H1 (cell line): ENCODE measurements at regions not wholly inside any gene's neighbourhood (a gene's known extent, or its start where the extent isn't known, plus 50 kb on each side); places are given as distances from the start of the nearest gene placed in this dataset.

Experiments used
- ASH2L ChIP-seq: fragments of 200-600, 300-600 bp; sonication (generic); IDR thresholded peaks from one replicate; pipeline ENCODE4 v1.7.1; 2017; ENCODE audit warnings: low read length
- CHD2 ChIP-seq: IDR thresholded peaks from 2 replicates; pipeline ENCODE4 v1.6.1; 2012; ENCODE audit warnings: low read length, improper control_type of control experiment
- EZH2 ChIP-seq: fragments of 200-600 bp; sonication (generic); IDR thresholded peaks from 2 replicates; pipeline ENCODE4 v1.7.1; 2012; ENCODE audit warnings: low read depth, mild to moderate bottlenecking, moderate library complexity, low read length, inconsistent platforms; ENCODE audit not compliant: severe bottlenecking
- FOSL1 ChIP-seq: IDR thresholded peaks from 2 replicates; pipeline ENCODE4 v1.6.1; 2011; ENCODE audit warnings: mild to moderate bottlenecking, low read depth, low read length, moderate library complexity; ENCODE audit not compliant: insufficient read depth
- KDM4A ChIP-seq: IDR thresholded peaks from one replicate; pipeline ENCODE4 v1.7.1; 2012; ENCODE audit warnings: low read depth, mild to moderate bottlenecking, moderate library complexity, low read length, inconsistent platforms; ENCODE audit not compliant: severe bottlenecking
- NANOG ChIP-seq: IDR thresholded peaks from 2 replicates; pipeline ENCODE4 v1.6.1; 2011; ENCODE audit warnings: low read length, low read depth, mild to moderate bottlenecking, inconsistent platforms; ENCODE audit not compliant: insufficient read depth, poor library complexity, severe bottlenecking
- PHF8 ChIP-seq: fragments of 200-600 bp; sonication (generic); conservative IDR thresholded peaks from 2 replicates; pipeline ENCODE4 v1.7.1; 2012; ENCODE audit warnings: low read depth, mild to moderate bottlenecking, inconsistent platforms, low read length, moderate library complexity
- RBBP5 ChIP-seq: IDR thresholded peaks from 2 replicates; pipeline ENCODE4 v1.7.1; 2012; ENCODE audit warnings: low read depth, mild to moderate bottlenecking, inconsistent platforms, low read length, moderate library complexity, borderline replicate concordance
- RNF2 ChIP-seq: fragments of 200-900, 300-1000 bp; sonication (generic); IDR thresholded peaks from 2 replicates; pipeline ENCODE4 v1.7.1; 2016; ENCODE audit warnings: borderline replicate concordance, low read depth, mild to moderate bottlenecking, antibody characterized with exemption, low read length; ENCODE audit not compliant: poor library complexity, severe bottlenecking; ENCODE audit errors: missing control alignments
- SP1 ChIP-seq: IDR thresholded peaks from 2 replicates; pipeline ENCODE4 v1.6.1; 2011; ENCODE audit warnings: low read depth, low read length
- SP2 ChIP-seq: IDR thresholded peaks from 2 replicates; pipeline ENCODE4 v1.6.1; 2012; ENCODE audit warnings: mild to moderate bottlenecking, low read length, inconsistent platforms
- SRF ChIP-seq: IDR thresholded peaks from 2 replicates; pipeline ENCODE4 v1.6.1; 2011; ENCODE audit warnings: mild to moderate bottlenecking, low read depth, low read length, moderate library complexity
- TAF1 ChIP-seq: IDR thresholded peaks from 2 replicates; pipeline ENCODE4 v1.6.1; 2011; ENCODE audit warnings: mild to moderate bottlenecking, low read depth, low read length
- TBP ChIP-seq: IDR thresholded peaks from 2 replicates; pipeline ENCODE4 v1.6.1; 2011; ENCODE audit warnings: low read depth, low read length, improper control_type of control experiment
- TCF12 ChIP-seq: IDR thresholded peaks from 2 replicates; pipeline ENCODE4 v1.6.1; 2011; ENCODE audit warnings: low read depth, mild to moderate bottlenecking, low read length
- ZNF274 ChIP-seq: IDR thresholded peaks from 2 replicates; pipeline ENCODE4 v1.7.0; 2012; ENCODE audit warnings: low read length, borderline replicate concordance; ENCODE audit errors: extremely low read depth
- TF ChIP-seq, protein P1 (sequence below): IDR thresholded peaks from 2 replicates; pipeline ENCODE4 v1.6.1; 2012; ENCODE audit warnings: low read length, inconsistent platforms
- TF ChIP-seq, protein P2 (sequence below): IDR thresholded peaks from 2 replicates; pipeline ENCODE4 v1.6.1; 2011; ENCODE audit warnings: low read depth, mild to moderate bottlenecking, low read length; ENCODE audit not compliant: insufficient read depth

DNA sequence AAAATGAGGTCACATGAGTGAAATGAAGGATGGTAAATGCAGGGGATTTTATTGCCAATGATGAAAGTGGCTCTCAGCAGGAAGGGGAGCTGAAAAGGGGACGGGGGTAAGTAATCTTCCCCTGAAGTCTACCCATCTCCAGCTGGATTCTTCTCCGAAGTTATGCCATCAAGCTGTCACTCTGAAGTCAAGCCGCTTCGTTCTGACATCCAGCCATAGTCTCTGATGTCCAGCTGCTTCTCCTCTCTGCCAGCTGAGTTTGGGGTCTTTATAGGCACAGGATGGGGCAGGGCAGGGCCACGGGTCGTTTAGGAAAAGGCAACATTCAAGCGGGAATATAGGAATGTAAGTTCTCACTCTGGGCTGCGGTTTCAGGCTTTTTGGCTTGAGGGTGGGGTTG lies 181.9 kb upstream of the ANO3 start (continued):
- TF ChIP-seq ZNF274 (no peak), EZH2 (no peak), FOSL1 (no peak), KDM4A (no peak), RNF2 (no peak), SRF (no peak), TCF12 (no peak), RBBP5 (no peak), SP1 (no peak), NANOG (no peak), TAF1 (no peak), TBP (no peak), CHD2 (no peak), PHF8 (no peak), SP2 (no peak), ASH2L (no peak)
- TF ChIP-seq, protein P1, sequence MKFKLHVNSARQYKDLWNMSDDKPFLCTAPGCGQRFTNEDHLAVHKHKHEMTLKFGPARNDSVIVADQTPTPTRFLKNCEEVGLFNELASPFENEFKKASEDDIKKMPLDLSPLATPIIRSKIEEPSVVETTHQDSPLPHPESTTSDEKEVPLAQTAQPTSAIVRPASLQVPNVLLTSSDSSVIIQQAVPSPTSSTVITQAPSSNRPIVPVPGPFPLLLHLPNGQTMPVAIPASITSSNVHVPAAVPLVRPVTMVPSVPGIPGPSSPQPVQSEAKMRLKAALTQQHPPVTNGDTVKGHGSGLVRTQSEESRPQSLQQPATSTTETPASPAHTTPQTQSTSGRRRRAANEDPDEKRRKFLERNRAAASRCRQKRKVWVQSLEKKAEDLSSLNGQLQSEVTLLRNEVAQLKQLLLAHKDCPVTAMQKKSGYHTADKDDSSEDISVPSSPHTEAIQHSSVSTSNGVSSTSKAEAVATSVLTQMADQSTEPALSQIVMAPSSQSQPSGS, result no peak
- TF ChIP-seq, protein P2, sequence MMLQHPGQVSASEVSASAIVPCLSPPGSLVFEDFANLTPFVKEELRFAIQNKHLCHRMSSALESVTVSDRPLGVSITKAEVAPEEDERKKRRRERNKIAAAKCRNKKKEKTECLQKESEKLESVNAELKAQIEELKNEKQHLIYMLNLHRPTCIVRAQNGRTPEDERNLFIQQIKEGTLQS, result no peak
